ENCODE measurements at regions not wholly inside any gene's neighbourhood (a gene's known extent, or its start where the extent isn't known, plus 50 kb on each side); places are given as distances from the start of the nearest gene placed in this dataset.

DNA sequence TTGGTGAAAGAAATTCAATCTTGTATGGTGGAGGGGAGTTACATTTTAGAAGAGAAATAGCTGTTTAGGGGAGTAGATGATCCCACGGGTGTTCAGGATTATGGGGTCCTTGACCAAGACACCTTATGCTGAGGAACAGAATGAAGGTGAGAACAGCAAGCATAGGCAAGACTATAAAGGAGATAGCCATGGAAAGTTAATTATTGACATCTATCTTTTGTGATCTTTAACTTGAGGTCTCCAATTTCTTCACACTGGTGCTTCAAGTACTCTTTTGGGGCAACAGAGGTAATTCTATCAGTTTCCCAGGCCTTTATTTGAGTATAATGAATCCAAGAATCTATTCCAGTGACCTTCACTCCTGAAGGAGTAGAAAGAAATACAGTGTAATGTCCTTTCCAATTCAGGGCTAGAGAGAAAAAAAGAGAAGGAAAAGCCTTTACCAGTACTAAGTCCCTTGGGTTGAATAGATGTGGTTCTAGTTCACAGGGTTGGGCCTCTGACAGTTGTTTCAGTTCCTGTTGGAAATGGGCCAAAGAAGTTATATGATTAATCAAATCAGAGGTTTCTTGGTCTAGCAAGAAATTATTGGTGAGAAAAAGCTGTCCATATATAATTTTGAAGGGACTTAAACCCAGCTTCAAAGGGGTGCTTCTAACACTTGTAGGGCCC lies 2104.1 kb upstream of the ACO1 start:
- Histone ChIP-seq H2AFZ (ENCODE audit: low read length) (no peak overlapping the region), H3K9me3 (ENCODE audit: control insufficient read depth, low read depth, low read length) (no peaks in the 10 kb centered on the region), H2BK15ac (ENCODE audit: low read depth, low read length) (no peak overlapping the region), H4K8ac (replicated peaks; ENCODE audit: insufficient read length, low read depth, low read length) (no peak overlapping the region), H3K27ac (ENCODE audit: insufficient read length, low read depth, low read length) (no peak overlapping the region), H4K91ac (ENCODE audit: insufficient read length, low read depth, low read length) (no peak overlapping the region), H3K4ac (ENCODE audit: low read depth, low read length) (no peak overlapping the region), H3K79me2 (ENCODE audit: insufficient read depth, low read length) (no peaks in the 10 kb centered on the region), H2BK12ac (ENCODE audit: insufficient read length, low read depth, low read length) (no peak overlapping the region), H4K5ac (ENCODE audit: insufficient read length, low read depth, low read length) (no peak overlapping the region), H3K79me1 (ENCODE audit: insufficient read depth, low read depth, low read length, poor library complexity, severe bottlenecking) (no peaks in the 10 kb centered on the region), H4K20me1 (ENCODE audit: control insufficient read depth, insufficient read depth, insufficient read length) (no peaks in the 10 kb centered on the region), H3K27me3 (ENCODE audit: insufficient read depth, low read length) (no peaks in the 10 kb centered on the region), H3K18ac (ENCODE audit: insufficient read length, low read depth, low read length) (no peak overlapping the region), H3K4me2 (ENCODE audit: insufficient read depth, insufficient read length, low read length) (no peak overlapping the region), H3K14ac (ENCODE audit: insufficient read depth, low read length) (no peak overlapping the region), H3K23ac (ENCODE audit: insufficient read length, low read depth, low read length) (no peak overlapping the region), H3K56ac (ENCODE audit: insufficient read length, low read depth, low read length) (no peak overlapping the region), H2BK120ac (ENCODE audit: low read depth, low read length, poor library complexity, severe bottlenecking) (no peak overlapping the region), H3K9ac (ENCODE audit: extremely low read depth, insufficient read length, low read length) (no peak overlapping the region), H3K23me2 (ENCODE audit: insufficient read length, low read depth, low read length, poor library complexity, severe bottlenecking) (no peaks in the 10 kb centered on the region), H3K4me1 (ENCODE audit: insufficient read depth, low read length) (no peaks in the 10 kb centered on the region), H2BK20ac (ENCODE audit: low read depth, low read length, poor library complexity, severe bottlenecking) (no peak overlapping the region), H2BK5ac (ENCODE audit: insufficient read length, low read length) (no peak overlapping the region), H2AK5ac (ENCODE audit: insufficient read length, low read length) (no peak overlapping the region), H3T11ph (ENCODE audit: low read length) (no peak overlapping the region)
- Mint-ChIP-seq H3K9me3 (peaks cover under 1 to 5% of the 10 kb centered on the region in 2 experiments; a peak in 3 of 5 replicates), H3K36me3 (ENCODE audit: insufficient read depth in 1 of 3, low read depth in 3 of 3) (no peaks in the 10 kb centered on the region), H3K4me1 (no peaks in the 10 kb centered on the region), H3K27ac (no peak overlapping the region), H3K4me3 (no peak overlapping the region), H3K27me3 (ENCODE audit: low read depth) (no peaks in the 10 kb centered on the region)
- no CpG with 5 or more reads among the region's 1 CpG for WGBS (ENCODE audit: extremely low coverage, insufficient read length, low lambda C conversion rate)
- TF ChIP-seq, protein P1, sequence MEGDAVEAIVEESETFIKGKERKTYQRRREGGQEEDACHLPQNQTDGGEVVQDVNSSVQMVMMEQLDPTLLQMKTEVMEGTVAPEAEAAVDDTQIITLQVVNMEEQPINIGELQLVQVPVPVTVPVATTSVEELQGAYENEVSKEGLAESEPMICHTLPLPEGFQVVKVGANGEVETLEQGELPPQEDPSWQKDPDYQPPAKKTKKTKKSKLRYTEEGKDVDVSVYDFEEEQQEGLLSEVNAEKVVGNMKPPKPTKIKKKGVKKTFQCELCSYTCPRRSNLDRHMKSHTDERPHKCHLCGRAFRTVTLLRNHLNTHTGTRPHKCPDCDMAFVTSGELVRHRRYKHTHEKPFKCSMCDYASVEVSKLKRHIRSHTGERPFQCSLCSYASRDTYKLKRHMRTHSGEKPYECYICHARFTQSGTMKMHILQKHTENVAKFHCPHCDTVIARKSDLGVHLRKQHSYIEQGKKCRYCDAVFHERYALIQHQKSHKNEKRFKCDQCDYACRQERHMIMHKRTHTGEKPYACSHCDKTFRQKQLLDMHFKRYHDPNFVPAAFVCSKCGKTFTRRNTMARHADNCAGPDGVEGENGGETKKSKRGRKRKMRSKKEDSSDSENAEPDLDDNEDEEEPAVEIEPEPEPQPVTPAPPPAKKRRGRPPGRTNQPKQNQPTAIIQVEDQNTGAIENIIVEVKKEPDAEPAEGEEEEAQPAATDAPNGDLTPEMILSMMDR (conservative IDR thresholded peaks at IDR 0.05): no peak
- no peak for DNase-seq

All from H9 (cell line).